KBM-7 (cell line): ENCODE measurements at regions not wholly inside any gene's neighbourhood (a gene's known extent, or its start where the extent isn't known, plus 50 kb on each side); places are given as distances from the start of the nearest gene placed in this dataset.

Experiments
- DNase-seq: peaks from one replicate; pipeline ENCODE4 v3.0.0-alpha.2; 2015
- in situ Hi-C: fragments of 300-500 bp; cut with MboI; formaldehyde crosslinking; loops from 2 replicates; pipeline ENCODE4 v1.14.3; 2020; ENCODE audit warnings: low sequenced_read_pairs, low pct_unique_long_range_greater_than_20kb, mixed read lengths

DNA sequence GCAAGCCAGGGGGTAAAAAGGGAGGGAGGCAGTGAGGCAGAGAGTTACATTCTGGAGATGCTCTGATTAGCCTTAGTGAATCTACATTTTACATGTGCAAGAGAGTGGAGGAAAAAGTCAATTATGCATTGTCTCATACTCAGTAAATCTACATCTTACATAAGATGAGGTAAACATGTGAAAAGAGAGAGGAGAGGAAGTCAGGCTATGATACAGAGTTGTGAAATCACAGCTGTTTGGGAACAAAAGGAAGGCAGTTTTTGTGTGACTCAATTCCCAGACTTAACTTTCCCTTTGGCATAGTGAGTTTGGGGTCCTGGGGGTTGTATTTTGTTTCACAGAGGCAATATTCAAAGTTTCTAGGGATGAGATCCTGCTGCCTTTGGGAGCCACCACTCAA is 67.8 kb downstream of the GP2 start:
- DNase-seq, result no peak
- in situ Hi-C loops, result no loop called here

DNA sequence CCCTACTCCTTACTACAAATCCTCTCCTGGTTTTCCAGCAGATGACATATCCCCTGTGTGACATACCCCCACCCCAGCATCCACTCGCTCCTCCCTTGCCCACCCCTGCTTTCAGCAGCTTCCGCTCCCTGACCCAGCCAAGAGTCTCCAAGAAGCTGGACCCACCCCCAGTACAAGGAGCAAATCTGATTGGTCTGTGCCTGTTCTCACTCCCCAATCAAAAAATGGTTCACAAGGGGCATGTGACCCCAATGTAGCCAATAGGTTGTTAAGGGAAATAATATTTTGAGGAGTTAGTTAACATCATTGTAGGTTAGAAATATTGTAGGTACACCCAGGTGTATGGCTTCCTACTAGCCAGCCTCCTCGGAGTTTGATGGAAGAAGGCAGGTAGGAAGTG is 70.1 kb downstream of the GP2 start:
- in situ Hi-C loops, result no loop called here
- no peak for DNase-seq

DNA sequence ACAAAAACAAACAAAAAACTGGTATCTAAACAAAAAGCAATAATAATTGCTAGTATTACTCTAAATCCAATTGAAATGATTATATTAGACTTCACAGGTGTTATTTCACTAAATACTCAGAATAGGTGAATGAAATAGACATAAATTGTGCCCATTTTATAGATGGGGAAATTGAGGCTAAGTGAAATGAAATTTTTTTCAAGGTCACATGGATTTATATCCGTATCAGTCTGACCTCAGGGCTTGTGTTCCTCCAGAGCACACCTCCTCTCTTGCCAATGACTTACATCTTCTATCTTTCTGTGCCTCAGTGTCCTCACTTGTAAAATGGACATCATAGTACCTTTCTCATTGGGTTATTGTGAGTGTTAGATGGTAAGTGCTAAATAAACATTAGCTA is 72.3 kb downstream of the GP2 start:
- in situ Hi-C loops, result no loop called here
- DNase-seq, result no peak

DNA sequence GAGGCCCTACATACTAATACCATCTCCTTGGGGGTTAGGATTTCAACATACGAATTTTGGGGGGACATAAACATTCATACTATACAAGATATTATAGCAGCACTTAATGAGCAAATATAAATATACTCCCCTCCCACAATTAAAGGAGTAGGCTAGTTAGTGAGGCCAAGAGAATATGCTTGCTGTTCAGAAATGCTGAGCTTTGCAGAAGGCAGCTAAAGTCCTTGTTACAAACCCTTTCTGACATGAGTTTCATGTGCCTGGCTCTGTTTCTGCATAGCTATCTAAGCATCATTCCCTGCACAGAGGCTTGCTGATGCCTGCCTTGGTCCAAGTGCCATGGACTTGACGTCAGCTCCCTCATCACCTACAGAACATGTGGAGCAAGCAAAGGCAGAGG is 73.5 kb downstream of the GP2 start:
- in situ Hi-C loops, result no loop called here
- no peak for DNase-seq

DNA sequence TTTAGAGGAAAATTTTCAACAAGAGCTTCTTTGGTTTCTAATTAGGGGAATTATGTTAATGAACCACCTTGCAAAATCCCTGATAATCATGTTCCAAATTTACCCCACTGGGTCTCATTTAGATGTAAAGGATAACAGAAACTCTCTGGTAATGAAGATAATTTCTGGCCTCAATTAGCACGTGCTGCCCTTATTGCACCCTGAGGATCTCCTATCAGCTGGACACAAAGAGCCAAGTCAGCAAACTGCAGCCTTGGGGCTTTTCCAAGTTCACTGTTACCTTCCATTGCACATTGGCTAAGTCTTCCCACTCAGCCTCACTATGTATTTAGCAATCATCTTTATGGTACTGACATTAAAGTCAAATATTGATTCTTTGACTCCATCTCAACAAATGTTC is 78.1 kb downstream of the GP2 start:
- in situ Hi-C loops, result no loop called here

DNA sequence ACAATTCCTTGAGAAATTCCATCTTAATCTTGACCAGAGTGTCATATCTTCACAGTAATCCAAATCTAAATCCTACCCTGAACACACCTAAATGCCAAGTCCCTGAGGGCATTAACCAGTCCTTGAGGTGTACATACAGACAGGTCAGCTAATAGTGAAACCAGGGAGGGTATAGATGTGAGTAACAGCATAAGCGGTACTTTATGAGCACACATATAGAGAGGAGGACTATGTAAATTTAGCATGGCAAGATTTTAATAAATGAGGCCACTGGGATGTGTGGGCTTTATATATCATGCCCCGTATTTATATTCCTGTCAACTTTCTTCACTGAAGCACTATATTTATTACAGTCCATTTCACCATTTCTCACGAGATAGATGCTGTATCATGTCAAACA is 80.2 kb downstream of the GP2 start:
- in situ Hi-C loops, result no loop called here
- DNase-seq, result no peak

More for the DNA sequence above, 78.1 kb downstream of the GP2 start:
- DNase-seq, result no peak

DNA sequence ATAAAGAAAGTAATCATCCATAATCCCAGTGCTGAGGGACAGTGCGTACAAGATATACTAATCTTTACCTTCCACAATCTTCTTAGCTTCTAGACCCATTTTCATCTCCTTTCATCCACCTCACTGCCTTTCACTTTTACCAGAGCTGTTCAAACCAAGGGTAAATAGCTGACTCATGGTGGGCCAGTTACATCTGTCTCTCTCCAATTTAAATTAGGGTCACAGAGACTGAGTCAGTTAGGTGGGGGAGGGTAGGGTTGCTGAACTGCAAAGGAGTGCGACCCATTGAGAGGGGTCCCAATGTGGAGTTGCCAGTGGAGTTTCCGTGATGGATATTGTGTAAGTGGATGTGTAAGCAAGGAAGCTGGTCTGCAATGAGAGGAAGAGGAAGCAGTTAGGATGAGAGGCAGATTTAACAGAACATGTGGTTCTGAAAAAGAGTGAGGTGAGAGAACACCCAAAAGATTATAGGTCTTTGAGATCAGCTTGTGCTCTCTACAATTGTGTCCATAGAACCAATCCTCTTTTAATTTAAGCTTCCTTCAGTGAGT is 83.5 kb downstream of the GP2 start:
- DNase-seq, result peak; percentile 1

DNA sequence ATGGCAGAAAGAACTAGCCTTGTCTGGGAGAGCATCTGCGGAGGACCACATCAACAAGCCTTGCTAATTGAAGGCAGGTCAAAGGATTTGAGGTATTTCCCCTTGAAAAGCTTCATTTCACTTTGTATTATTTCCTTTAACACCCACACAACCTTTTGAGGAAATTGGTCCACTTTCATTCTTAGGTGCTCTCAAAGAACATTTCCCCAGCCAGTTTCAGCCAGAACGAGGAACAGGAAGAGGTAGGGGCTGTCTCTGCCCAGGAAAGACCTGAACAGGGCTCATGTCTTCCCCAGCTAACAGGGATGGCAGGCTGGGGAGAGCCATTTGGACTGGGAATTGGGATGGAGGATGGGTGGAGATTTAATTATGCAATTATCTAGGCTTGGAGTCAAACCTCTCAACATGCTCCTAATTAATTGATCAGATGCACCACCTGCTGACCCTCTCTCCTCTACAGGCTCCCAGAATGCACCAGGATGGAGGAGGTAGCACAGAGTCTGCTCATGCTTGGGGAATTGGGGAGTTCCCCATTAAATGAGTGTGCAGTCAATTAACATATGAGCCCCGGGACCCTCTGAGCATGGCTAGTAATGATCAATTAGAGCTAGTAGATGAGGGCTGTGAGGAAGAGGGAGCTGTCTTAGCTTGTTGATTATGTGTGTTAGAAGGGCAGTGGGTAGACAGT is 84.6 kb downstream of the GP2 start:
- in situ Hi-C loops, result no loop called here
- no peak for DNase-seq

More for the DNA sequence above, 83.5 kb downstream of the GP2 start:
- in situ Hi-C loops, result no loop called here

DNA sequence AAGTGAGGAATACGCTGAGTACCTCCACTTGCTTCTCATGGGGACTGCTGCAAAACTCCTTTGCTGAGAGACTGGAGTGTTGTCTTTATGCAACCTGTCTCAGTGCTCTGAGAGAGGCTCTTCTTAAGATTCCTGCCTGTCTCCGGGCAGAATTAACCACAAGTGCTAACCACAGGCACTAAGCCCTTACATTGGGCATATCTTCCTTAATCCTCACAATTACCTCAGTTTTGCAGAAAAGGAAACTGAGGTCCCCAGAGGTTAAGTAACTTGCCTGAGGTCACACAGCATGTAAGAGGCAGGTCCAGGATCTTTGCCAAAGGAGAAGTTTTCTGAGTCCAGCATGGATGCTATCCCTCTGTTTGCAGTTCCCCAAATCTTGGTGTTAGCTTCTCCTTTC is 86.0 kb downstream of the GP2 start:
- DNase-seq, result peak; percentile 3
- in situ Hi-C loops, result no loop called here

DNA sequence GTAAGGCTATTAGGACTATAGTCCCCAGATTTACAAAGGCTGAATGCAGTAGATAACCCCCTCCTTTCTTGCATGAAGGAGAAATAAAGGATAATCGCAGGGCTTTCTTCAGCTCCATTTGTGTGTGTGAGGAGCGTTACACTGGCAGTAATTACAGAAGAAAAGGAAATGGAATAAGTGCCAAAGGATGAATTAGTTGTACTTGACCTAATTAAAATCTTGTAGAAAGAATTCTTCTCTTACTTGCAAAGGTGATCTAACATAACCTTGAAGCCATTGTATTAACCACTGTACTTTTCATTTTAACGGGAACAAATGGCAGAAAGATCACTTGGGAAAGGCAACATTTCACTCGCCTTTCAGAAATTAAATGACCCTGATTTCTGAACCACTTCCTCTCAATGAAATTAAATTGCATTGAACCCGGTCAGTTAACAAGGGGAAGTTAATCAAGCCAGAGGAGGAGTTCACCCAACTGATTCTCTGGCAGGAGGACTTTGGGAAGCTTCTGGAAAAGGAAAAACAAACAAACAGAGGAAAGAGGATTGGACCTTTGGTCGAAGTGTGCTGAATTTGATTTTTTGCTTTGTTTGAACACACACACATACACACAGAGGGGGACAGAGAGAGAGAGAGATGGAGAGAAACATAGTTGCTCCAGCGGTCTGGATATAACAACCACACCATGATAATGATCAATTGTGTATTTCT is 90.6 kb downstream of the GP2 start:
- in situ Hi-C loops, result no loop called here
- no peak for DNase-seq

DNA sequence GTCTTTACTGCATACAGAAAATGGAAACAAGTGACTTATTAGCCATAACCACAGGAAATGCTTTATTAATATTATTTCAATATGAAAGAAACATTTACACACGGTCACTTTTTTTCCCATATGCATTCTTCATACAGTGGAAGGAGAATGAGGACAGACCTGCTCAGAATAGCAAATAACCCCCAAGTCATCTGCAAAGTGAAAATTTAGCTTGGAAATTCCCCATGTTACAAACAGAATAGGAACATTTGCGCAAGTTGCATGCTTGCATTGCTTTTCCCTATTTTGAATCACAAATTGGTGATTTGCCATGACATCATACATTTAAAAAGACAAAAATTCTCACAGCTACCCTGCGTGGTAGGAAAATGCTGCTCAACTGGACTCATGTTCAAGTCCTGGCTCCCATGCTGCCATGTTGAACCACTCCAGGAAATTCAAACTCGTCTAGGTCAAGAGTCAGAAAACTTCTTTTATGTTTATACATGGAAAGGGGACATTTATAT is 102.0 kb downstream of the GP2 start:
- in situ Hi-C loops, result no loop called here
- DNase-seq, result no peak

DNA sequence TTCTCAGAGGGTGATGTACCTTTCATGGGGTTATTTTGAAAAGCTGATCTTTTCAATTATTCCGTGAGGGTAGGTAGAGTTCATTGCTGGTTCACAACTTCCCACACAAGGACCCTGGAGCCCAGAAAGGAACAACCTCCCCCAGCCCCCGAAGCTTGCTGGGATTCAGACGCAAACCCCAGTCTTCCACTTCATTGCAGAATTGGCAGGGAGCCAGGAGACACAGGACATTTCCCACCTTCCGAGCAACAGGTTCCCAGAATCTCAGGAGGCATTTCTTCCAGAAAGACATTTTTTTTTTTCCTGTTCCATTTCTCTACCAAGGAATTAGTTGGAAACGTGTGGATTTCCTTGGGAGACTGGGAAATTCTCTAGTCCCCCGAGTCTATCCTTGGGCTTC is 106.1 kb downstream of the GP2 start:
- in situ Hi-C loops, result no loop called here
- DNase-seq, result no peak

DNA sequence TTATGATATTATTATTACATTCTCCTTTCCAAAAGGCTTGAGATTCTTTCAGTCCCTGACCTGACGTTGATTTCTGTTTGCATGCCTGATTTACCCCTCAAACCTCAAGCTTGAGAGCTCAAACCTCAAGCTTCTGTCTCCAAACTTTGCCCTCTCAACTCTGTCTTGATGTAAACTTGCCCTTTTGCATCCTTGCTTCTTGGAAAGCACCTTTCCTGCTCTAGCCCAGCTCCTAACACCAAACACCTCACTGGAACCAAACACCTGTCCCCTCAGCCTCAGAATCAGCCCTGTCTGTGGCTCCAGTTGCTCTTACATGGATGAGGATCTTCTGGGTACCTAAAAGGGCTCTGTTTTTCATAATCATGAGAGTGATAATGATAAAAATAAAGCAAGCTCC is 109.2 kb downstream of the GP2 start:
- no peak for DNase-seq
- in situ Hi-C loops, result no loop called here

DNA sequence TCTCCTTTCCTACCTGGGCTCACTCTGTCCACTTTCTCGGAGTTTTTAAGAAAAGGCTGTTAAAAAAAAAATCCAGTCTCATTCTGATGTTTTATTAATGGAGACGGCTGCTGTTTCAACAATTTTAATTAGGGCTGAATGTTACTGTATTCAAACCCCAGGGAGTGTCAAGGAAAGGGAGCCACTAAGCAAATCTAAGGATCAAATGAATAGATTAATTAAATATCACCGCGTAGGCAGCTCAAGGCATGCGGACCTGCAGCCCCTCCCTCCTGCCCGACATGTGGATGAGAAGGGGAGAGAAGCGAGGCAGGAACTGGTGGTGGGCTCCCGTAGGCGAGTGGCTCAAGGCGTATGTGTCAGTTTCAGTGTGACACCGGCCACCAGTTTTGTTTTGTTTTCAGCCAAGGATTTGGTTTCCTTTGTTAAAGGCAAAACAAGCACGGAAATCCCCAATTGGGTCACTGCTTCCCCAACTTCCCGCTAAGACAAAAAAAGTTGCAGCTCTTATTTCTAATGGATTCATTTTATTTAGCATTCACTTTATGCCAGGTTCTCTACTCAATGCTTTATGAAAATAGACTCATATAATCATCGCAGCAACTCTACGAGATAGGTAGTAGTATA is 110.6 kb downstream of the GP2 start:
- DNase-seq, result no peak
- in situ Hi-C loops, result no loop called here

DNA sequence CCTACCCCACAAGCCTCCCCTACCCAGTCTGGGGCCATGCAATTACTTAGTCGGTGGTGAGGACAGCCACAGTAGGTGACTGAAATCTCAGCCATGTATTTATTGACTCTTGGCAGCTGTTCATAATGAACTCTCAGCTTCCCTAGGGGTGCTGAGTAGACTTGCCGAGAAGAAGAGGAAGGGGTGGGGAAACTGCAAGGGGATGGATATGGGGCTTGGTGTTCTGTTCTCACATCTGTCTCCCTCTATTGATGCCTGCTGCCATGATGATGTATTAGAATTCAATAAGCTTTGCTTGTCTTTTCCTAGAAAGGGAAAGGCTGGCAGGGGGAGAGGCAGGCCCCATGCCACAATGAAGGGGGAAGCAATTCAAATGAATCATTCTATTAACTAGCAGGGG is 112.9 kb downstream of the GP2 start:
- in situ Hi-C loops, result no loop called here
- DNase-seq, result no peak

DNA sequence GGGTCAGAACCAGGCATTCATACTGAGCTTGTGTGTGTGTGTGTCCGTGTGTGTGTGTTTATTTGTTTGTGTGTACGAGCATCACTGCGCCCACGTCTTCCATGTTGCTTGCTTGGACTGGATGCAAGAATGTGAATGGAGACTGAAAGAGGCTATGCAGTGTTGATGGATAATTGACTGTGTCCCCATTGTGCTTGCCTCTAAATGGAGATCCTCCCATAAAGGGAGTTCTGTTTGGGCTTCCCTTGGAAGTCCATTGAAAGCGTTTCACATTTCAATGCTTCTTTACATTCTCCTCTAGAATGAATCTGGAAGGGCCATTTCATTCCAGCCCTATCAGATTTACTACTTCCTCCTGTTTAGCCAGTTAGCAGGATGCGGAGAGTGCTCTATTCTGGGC is 124.0 kb downstream of the GP2 start:
- in situ Hi-C loops, result no loop called here
- no peak for DNase-seq

DNA sequence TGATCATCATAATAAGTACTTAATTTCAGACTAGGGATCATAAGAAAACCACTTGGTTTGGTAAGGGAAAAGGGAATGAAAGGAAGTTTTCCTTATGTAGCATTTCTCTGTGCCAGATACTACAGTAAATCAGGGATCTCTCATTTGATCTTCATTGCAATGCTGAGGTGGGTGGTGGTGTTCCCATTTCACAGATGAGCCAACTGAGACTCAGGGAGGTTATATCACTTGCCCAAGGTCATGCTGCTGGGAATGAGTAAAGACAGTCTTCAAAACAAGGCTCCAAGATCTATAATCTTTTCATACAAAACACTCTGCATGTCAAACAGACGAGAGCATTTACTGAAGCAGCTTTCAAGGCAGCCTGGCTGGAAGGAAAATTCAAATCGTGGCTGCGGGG is 124.6 kb downstream of the GP2 start:
- DNase-seq, result no peak
- in situ Hi-C loops, result no loop called here

DNA sequence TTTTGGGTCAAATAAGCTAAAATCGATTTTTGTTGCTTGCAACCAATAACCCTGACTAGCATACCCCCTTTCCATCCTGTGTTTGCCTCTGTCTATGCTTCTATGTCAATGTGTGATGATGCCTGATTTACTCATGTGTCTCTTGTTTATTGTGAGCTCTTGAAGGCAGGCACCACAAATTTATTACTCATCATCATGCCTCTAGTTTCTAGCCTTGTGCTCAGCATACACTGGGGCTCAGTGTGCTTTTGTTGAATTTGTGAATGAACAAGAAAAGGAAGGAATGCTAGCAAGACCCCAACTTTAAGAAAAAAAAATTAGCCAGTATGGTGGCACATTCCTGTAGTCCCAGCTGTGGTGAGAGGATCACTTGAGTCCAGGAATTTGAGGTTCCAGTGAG is 119.1 kb upstream of the GPR139 start:
- no peak for DNase-seq
- in situ Hi-C loops, result no loop called here

DNA sequence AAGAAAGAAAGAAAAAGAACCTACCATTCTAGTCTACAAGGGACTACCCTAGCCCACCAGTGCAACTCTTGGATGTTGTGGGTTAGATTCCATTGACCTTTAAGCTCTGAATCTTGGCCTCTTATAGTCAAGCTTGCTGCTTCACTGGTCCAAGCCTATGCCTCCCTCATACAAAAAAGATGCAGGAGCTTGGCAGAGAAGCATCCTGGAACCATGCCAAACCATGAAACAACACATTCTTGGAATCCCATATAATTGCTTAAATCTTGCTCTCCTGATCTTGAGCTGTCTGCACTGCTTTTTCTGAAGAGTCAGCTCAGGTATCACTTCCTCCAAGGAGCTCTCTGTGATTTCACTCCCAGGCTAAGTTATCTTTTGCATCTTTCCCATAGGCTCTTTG is 117.9 kb upstream of the GPR139 start:
- no peak for DNase-seq
- in situ Hi-C loops, result no loop called here

DNA sequence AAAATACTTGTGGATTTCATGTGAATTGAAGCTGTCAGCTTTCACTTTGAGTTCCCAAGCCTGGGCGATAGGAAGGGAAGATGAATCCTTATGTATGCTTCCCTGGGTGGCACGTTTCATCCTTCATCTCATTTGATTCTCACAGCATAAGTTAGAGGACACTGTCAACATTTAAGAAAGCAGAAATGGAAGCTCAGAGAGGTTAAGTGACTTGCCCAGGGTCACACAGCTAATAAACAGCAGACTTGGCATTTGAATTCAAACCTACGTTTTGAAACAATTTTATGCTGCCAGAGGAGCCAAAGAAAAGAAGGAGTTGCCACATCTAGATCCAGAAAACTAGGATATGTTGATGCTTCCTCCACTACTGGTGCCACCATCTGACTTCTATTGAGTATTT is 108.3 kb upstream of the GPR139 start:
- no peak for DNase-seq

More for the DNA sequence above, 108.3 kb upstream of the GPR139 start:
- in situ Hi-C loops, result no loop called here
